NCI-H2107 treated with DMSO at 0.1 percent for 48 hours (cell line): ENCODE measurements at regions not wholly inside any gene's neighbourhood (a gene's known extent, or its start where the extent isn't known, plus 50 kb on each side); places are given as distances from the start of the nearest gene placed in this dataset.
"Not testable (repeated sequence)": the region's sequence is repeated elsewhere in the genome, so short reads cannot be mapped to it uniquely, and the experiment has no call there.

Experiments used
- DNase-seq: peaks from one replicate; lab custom pipeline; 2025; ENCODE audit not compliant: unreplicated experiment; lab: John Stamatoyannopoulos, UW

GRCh38 chr17:26936645-26937044 lies 357.3 kb upstream of the WSB1 start:
- DNase-seq = not testable (repeated sequence)

GRCh38 chr17:26937750-26938322 lies 356.1 kb upstream of the WSB1 start:
- DNase-seq = not testable (repeated sequence)

- not testable (repeated sequence) for DNase-seq
Measured at GRCh38 chr17:26939755-26940154, 354.2 kb upstream of the WSB1 start.

GRCh38 chr17:26940587-26940986 lies 353.3 kb upstream of the WSB1 start:
- not testable (repeated sequence) for DNase-seq

DNA sequence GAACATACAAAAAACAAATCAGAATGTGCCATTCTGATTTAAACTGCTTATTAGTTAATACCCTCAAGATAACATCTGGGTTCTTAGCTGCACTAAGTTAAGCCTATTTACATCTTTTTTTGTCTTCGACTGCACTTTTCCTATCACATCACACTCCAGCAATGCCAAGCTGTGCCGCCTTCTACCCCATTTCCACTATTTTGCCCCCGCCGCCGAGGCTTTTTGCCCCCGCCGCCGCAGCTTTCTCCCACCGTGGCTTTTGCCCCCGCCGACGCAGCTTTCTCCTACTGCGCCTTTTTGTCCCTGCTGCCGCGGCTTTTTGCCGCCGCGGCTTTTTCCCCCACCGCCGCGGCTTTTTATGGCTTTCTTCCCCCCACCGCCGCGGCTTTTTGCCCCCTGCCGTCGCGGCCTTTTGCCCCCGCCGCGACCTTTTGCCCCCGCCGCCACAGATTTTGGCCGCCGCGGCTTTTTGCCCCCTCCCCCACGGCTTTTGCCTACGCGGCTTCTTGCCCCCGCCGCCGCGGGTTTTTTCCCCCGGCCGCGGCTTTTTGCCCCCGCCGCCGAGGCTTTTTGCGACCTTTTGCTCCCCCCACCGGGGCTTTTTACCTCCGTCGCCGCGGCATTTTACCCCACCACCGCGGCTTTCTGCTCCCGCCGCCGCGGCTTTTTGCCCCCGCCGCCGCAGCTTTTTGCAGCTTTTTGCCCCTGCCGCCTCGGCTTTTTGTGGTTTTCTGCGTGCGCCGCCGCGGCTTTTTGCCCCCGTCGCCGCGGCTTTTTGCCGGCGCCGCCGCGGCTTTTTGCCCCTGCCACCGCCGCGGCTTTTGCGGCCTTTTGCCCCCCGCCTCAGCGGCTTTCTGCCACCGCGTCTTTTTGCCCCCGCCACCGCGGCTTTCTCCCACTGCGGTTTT lies 331.4 kb upstream of the WSB1 start:
- DNase-seq = no peak

- DNase-seq = no peak
Measured at GRCh38 chr17:26963163-26963503, 330.8 kb upstream of the WSB1 start.

GRCh38 chr17:26965898-26966624 lies 327.9 kb upstream of the WSB1 start:
- not testable (repeated sequence) for DNase-seq

GRCh38 chr17:26966625-26967179 lies 327.2 kb upstream of the WSB1 start:
- DNase-seq = not testable (repeated sequence)

GRCh38 chr17:26981845-26982425 lies 312.0 kb upstream of the WSB1 start:
- DNase-seq = not testable (repeated sequence)

DNA sequence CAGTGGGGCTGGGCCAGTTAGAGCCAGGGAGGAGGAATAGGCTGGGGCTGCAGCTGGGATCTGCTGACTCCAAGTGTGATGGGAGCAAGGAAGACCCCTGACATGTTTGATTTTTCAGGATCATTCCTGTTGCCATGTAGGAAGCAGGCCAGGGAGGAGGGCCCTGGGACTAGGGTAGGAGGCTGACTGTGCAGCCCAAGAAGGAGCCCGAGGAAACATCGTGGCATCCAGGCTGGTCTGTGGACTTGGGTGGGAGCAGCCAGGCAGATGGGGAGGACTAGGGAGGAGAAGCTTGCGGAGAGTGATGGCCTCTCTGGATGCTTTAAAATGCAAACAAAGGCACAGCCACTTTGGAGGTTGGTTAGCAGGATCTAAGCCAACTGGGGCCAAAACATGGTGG lies 311.4 kb upstream of the WSB1 start:
- DNase-seq = not testable (repeated sequence)

DNA sequence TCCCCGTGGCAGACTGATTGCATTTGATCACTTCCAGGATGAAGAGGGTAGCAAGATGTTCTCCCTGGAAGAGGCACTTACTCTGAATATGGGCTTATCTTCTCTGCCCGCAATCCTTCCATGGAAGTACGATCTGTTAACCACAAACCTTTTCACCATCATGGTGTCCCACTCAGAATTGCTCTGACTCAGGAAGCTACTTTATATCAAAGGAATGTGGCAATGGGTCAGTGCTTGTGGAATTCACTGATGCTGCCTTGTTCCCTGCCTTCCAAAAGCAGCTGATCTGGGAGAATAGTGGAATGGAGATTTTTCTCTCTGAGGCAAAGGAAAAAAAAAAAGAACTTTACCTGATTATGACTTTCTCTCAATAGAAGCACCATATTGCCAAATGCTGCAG lies 306.1 kb upstream of the WSB1 start:
- not testable (repeated sequence) for DNase-seq

DNA sequence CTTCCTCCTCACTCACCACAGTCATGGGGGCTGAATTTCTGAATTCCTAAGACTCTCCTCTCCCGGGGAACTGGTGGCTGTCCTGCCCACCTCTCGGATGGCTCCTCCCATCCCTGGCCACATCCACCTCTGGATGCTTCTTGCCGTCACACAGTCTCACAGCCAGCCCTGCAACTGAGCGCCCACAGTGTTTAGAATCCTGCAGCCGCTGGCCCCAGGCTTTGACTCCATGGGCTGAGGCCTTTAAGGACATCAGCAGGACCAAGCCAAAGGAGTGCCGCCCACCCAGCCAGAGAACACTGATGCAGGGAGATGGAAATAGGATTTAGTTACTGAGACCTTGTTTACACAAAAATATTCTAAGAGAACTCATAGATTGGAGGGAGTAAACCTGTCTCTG lies 299.3 kb upstream of the WSB1 start:
- not testable (repeated sequence) for DNase-seq

DNA sequence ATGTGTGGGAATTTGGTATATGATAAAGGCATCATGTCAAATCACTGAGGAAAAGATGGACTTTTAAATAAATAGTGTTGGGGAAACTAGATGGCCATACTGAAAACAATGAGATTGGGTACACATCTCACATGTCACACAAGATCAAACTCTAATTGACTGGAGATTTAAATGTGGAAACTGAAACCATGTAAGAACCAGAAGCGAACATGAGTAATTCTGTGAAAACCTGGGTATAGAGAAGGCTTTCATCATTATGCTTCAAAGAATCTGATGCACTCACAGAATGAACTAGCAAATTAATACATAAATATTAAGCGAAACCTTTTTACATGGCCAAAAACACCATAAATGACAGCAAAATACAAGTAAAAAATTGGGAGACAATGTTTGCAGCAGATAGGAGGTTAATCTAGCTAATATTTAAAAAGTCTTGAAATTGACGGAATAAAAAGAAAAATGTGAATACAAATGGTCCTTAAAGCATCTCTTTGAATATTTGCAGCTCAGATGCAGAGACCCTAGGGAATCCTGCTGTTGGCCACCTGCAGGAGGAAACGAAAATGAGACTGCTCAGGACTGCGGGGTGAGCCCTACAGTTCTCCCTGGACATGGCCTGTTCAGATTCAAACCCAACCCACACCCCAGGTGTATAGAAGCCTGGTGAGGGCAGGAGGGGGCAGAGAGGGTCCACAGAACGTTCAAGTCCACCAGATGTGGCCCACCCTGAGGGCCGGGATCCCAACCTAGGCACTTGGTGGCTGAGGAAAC lies 297.6 kb upstream of the WSB1 start:
- DNase-seq = not testable (repeated sequence)

- not testable (repeated sequence) for DNase-seq
Measured at GRCh38 chr17:27007734-27008531, 286.0 kb upstream of the WSB1 start.

DNA sequence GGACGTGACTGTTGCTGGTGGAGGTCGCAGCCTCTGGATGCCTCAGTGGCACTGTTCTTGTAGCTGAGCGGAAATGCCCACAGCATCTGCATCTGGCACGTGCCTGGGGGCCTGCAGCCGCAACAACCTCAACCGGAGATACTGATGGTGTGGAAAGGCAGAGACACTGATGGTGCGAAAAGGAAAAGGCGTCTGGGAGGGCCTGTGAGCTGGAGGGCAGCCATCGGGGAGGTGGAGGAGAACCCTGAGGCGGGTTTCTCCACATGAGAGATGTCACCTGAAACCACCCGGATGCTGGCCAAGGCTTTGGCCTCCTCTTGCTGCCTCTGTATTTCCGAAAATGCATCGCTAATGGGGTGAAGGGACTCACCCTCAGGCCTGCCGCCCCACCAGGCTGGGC lies 284.8 kb upstream of the WSB1 start:
- no peak for DNase-seq

- DNase-seq = not testable (repeated sequence)
Measured at GRCh38 chr17:27010138-27010537, 283.8 kb upstream of the WSB1 start.

GRCh38 chr17:27030552-27030951 lies 263.4 kb upstream of the WSB1 start:
- not testable (repeated sequence) for DNase-seq

- no peak for DNase-seq
Measured at GRCh38 chr17:27038676-27039075, 255.2 kb upstream of the WSB1 start.

GRCh38 chr17:27045039-27045438 lies 248.9 kb upstream of the WSB1 start:
- DNase-seq = not testable (repeated sequence)
